ENCODE measurements at regions not wholly inside any gene's neighbourhood (a gene's known extent, or its start where the extent isn't known, plus 50 kb on each side); places are given as distances from the start of the nearest gene placed in this dataset.
A peak's percentile ranks its signal among the peaks of the same experiment; 100 is the strongest.

DNA sequence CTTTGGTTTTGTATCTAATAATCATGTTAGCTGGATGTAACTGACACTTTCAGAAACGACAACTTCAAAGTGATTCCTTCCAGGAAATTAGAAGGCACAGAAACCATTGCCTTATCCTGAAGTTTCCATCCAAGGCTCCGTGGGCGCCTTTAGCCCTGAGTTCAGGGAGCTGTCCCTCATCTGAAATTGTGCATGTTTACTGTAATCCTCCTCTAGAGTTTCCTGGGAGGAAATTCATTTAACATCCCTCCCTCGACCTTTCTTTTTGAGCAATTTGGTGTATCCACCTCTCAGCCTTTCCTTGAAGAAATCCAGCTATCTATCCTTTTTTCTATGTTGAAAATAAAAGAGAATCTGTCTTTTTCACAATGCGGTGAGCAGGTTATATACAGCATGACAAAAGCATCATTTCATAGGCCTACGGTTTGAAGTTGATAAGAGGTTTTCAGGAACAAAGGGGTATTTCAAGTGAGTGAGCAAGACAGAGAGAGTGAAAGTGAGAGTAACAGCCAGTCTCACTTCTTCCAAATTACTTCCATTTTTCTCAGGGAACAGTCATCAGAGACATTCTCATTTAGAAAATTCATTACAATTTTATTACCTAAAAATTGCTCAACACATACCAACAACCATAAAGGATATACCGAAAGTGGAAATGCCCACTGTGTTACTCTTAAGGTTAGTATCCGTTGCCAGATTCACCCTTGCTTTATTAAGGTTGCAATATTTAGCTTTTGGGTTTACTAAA, 167.3 kb downstream of the MREG start (continued):
- TF ChIP-seq, protein P1, sequence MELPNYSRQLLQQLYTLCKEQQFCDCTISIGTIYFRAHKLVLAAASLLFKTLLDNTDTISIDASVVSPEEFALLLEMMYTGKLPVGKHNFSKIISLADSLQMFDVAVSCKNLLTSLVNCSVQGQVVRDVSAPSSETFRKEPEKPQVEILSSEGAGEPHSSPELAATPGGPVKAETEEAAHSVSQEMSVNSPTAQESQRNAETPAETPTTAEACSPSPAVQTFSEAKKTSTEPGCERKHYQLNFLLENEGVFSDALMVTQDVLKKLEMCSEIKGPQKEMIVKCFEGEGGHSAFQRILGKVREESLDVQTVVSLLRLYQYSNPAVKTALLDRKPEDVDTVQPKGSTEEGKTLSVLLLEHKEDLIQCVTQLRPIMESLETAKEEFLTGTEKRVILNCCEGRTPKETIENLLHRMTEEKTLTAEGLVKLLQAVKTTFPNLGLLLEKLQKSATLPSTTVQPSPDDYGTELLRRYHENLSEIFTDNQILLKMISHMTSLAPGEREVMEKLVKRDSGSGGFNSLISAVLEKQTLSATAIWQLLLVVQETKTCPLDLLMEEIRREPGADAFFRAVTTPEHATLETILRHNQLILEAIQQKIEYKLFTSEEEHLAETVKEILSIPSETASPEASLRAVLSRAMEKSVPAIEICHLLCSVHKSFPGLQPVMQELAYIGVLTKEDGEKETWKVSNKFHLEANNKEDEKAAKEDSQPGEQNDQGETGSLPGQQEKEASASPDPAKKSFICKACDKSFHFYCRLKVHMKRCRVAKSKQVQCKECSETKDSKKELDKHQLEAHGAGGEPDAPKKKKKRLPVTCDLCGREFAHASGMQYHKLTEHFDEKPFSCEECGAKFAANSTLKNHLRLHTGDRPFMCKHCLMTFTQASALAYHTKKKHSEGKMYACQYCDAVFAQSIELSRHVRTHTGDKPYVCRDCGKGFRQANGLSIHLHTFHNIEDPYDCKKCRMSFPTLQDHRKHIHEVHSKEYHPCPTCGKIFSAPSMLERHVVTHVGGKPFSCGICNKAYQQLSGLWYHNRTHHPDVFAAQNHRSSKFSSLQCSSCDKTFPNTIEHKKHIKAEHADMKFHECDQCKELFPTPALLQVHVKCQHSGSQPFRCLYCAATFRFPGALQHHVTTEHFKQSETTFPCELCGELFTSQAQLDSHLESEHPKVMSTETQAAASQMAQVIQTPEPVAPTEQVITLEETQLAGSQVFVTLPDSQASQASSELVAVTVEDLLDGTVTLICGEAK (IDR thresholded peaks at IDR 0.05; ENCODE audit: borderline replicate concordance), result no peak
- TF ChIP-seq, protein P2, sequence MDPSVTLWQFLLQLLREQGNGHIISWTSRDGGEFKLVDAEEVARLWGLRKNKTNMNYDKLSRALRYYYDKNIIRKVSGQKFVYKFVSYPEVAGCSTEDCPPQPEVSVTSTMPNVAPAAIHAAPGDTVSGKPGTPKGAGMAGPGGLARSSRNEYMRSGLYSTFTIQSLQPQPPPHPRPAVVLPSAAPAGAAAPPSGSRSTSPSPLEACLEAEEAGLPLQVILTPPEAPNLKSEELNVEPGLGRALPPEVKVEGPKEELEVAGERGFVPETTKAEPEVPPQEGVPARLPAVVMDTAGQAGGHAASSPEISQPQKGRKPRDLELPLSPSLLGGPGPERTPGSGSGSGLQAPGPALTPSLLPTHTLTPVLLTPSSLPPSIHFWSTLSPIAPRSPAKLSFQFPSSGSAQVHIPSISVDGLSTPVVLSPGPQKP (IDR thresholded peaks at IDR 0.05; ENCODE audit: low read depth, low read length), result no peak
- peak; percentile 50; the same call in 1 of the 2 replicates for TF ChIP-seq GATAD2B (conservative IDR thresholded peaks at IDR 0.05; ENCODE audit: low read depth)
- TF ChIP-seq, protein P3, sequence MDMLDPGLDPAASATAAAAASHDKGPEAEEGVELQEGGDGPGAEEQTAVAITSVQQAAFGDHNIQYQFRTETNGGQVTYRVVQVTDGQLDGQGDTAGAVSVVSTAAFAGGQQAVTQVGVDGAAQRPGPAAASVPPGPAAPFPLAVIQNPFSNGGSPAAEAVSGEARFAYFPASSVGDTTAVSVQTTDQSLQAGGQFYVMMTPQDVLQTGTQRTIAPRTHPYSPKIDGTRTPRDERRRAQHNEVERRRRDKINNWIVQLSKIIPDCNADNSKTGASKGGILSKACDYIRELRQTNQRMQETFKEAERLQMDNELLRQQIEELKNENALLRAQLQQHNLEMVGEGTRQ (IDR thresholded peaks at IDR 0.05; ENCODE audit: borderline replicate concordance, low read depth, low read length), result no peak
- 0 out of 4 replicates have a peak, but pooled peaks of 1 of the 2 experiments have one; percentile 5 for TF ChIP-seq CEBPB (IDR thresholded peaks at IDR 0.05; ENCODE audit: borderline replicate concordance in 1 of 2, low read depth in 2 of 2, low read length in 2 of 2)
- no peak for TF ChIP-seq NFYB (IDR thresholded peaks at IDR 0.05; ENCODE audit: insufficient read depth, low read depth, low read length)
- TF ChIP-seq, protein P4, sequence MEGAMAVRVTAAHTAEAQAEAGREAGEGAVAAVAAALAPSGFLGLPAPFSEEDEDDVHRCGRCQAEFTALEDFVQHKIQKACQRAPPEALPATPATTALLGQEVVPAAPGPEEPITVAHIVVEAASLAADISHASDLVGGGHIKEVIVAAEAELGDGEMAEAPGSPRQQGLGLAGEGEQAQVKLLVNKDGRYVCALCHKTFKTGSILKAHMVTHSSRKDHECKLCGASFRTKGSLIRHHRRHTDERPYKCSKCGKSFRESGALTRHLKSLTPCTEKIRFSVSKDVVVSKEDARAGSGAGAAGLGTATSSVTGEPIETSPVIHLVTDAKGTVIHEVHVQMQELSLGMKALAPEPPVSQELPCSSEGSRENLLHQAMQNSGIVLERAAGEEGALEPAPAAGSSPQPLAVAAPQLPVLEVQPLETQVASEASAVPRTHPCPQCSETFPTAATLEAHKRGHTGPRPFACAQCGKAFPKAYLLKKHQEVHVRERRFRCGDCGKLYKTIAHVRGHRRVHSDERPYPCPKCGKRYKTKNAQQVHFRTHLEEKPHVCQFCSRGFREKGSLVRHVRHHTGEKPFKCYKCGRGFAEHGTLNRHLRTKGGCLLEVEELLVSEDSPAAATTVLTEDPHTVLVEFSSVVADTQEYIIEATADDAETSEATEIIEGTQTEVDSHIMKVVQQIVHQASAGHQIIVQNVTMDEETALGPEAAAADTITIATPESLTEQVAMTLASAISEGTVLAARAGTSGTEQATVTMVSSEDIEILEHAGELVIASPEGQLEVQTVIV (IDR thresholded peaks at IDR 0.05; ENCODE audit: borderline replicate concordance, partially characterized antibody), result no peak
- TF ChIP-seq, protein P5, sequence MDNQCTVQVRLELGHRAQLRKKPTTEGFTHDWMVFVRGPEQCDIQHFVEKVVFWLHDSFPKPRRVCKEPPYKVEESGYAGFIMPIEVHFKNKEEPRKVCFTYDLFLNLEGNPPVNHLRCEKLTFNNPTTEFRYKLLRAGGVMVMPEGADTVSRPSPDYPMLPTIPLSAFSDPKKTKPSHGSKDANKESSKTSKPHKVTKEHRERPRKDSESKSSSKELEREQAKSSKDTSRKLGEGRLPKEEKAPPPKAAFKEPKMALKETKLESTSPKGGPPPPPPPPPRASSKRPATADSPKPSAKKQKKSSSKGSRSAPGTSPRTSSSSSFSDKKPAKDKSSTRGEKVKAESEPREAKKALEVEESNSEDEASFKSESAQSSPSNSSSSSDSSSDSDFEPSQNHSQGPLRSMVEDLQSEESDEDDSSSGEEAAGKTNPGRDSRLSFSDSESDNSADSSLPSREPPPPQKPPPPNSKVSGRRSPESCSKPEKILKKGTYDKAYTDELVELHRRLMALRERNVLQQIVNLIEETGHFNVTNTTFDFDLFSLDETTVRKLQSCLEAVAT (IDR thresholded peaks at IDR 0.05), result no peak
- peak in 1 of 2 experiments; percentile 19; a peak in 1 of 4 replicates for TF ChIP-seq BHLHE40 (IDR thresholded peaks at IDR 0.05; ENCODE audit: borderline replicate concordance in 1 of 2, low read depth in 2 of 2, low read length in 1 of 2)
- peak; percentile 19; the same call in 1 of the 2 replicates for TF ChIP-seq RUNX3 (IDR thresholded peaks at IDR 0.05; ENCODE audit: low read length)
- no peak for TF ChIP-seq ASH2L (IDR thresholded peaks at IDR 0.05; ENCODE audit: borderline replicate concordance, low read depth)
- TF ChIP-seq TCF7 (IDR thresholded peaks at IDR 0.05; ENCODE audit: borderline replicate concordance), result no peak
- TF ChIP-seq NBN (IDR thresholded peaks at IDR 0.05), result no peak; the same call in 1 of the 2 replicates
- no peak for TF ChIP-seq HDAC6 (IDR thresholded peaks at IDR 0.05; ENCODE audit: unreplicated experiment)
